GM12878 (cell line): ENCODE measurements at regions not wholly inside any gene's neighbourhood (a gene's known extent, or its start where the extent isn't known, plus 50 kb on each side); places are given as distances from the start of the nearest gene placed in this dataset.

Experiments
- ATAC-seq: fragments of 200-7000 bp; cut with Tn5 transposase; 3 replicates; pipeline ENCODE4 v1.9.1; 2020; ENCODE audit warnings: mild to moderate bottlenecking, moderate library complexity
- BruUV-seq: library from RNA; stranded (reverse); fragments of 400-500 nt; replicated peaks from 2 replicates; lab custom pipeline; 2021; lab: Mats Ljungman, UMichigan
- CTCF ChIA-PET: fragments of 300-600 bp; sonication (Branson Sonifier 250); formaldehyde crosslinking; extraction: SDS; loops from one replicate; lab custom pipeline; 2021; ENCODE audit warnings: inconsistent platforms; lab: Yijun Ruan, JAX
- POLR2A ChIA-PET: fragments of 350-600 bp; formaldehyde crosslinking; extraction: SDS; loops from one replicate; lab custom pipeline; 2021; ENCODE audit warnings: inconsistent platforms; lab: Charles Lee
- RAD21 ChIA-PET: fragments of 300-600 bp; sonication (Branson Sonifier 250); formaldehyde crosslinking; loops from one replicate; lab custom pipeline; 2023; ENCODE audit warnings: antibody characterized with exemption; ENCODE audit not compliant: unreplicated experiment; lab: Charles Lee
- SMC1A ChIA-PET: fragments of 300-600 bp; sonication (Branson Sonifier 250); formaldehyde crosslinking; loops from one replicate; lab custom pipeline; 2023; ENCODE audit not compliant: unreplicated experiment, uncharacterized antibody; lab: Charles Lee
- DNase-seq: peaks from one replicate; pipeline ENCODE4 v3.0.0-alpha.2; 2011; ENCODE audit warnings: low read depth, low spot score
- FAIRE-seq: peaks from 3 replicates; lab custom pipeline; 2011; peaks lifted over from hg19 to GRCh38; lab: Jason Lieb, UNC
- H2AFZ ChIP-seq: 2 replicates; pipeline ENCODE4 v1.6.0; 2011; ENCODE audit warnings: low read depth, low read length, control low read depth; ENCODE audit not compliant: control insufficient read depth
- H3K27ac ChIP-seq: 2 replicates; pipeline ENCODE4 v1.5.1; 2011; ENCODE audit warnings: control low read depth; ENCODE audit not compliant: control insufficient read depth, insufficient read depth
- H3K27me3 ChIP-seq, 2 experiments: replicated peaks in 1 of 2; 2 replicates each; pipeline versions ENCODE4 v1.6.0 to v1.6.1; 2011; ENCODE audit warnings: low read length in 1 of 2; ENCODE audit not compliant: control insufficient read depth in 2 of 2, insufficient read depth in 2 of 2
- H3K36me3 ChIP-seq, 2 experiments: 2 replicates each; pipeline ENCODE4 v1.5.1; 2011; ENCODE audit warnings: low read length in 1 of 2; ENCODE audit not compliant: control insufficient read depth in 2 of 2, insufficient read depth in 2 of 2
- H3K4me1 ChIP-seq: 2 replicates; pipeline ENCODE4 v1.6.1; 2011; ENCODE audit warnings: mild to moderate bottlenecking, low read length, moderate library complexity, mixed read lengths; ENCODE audit not compliant: control insufficient read depth, insufficient read depth
- H3K4me2 ChIP-seq: 2 replicates; pipeline ENCODE4 v1.6.0; 2011; ENCODE audit warnings: control low read depth; ENCODE audit not compliant: control insufficient read depth, insufficient read depth
- H3K4me3 ChIP-seq: fragments of 200-600 bp; sonication (generic); 2 replicates; pipeline ENCODE4 v1.5.1; 2016
- H3K79me2 ChIP-seq: 2 replicates; pipeline ENCODE4 v1.6.0; 2011; ENCODE audit warnings: low read length; ENCODE audit not compliant: control insufficient read depth, insufficient read depth
- H3K9ac ChIP-seq: 2 replicates; pipeline ENCODE4 v1.8.0; 2011; ENCODE audit warnings: low read length, control low read depth, mixed read lengths; ENCODE audit not compliant: control insufficient read depth, insufficient read depth
- H3K9me3 ChIP-seq: replicated peaks from 3 replicates; pipeline ENCODE4 v1.5.1; 2011; ENCODE audit warnings: mild to moderate bottlenecking, low read length; ENCODE audit not compliant: control insufficient read depth, insufficient read depth
- H4K20me1 ChIP-seq: 2 replicates; pipeline ENCODE4 v1.6.0; 2011; ENCODE audit not compliant: control insufficient read depth, insufficient read depth
- BACH1 ChIP-seq: fragments of 450-650 bp; IDR thresholded peaks from 2 replicates; pipeline ENCODE4 v1.6.1; 2017; ENCODE audit warnings: mild to moderate bottlenecking, borderline replicate concordance
- BCL3 ChIP-seq: IDR thresholded peaks from 2 replicates; pipeline ENCODE4 v1.6.1; 2011; ENCODE audit warnings: borderline replicate concordance, low read depth, mild to moderate bottlenecking, moderate library complexity, low read length; ENCODE audit not compliant: insufficient read depth, poor library complexity, severe bottlenecking
- CBX3 ChIP-seq: fragments of 200-600 bp; sonication (generic); IDR thresholded peaks from 2 replicates; pipeline ENCODE4 v1.6.1; 2016; ENCODE audit warnings: low read depth, borderline replicate concordance
- CBX5 ChIP-seq: sonication (generic); IDR thresholded peaks from 2 replicates; pipeline ENCODE4 v1.6.1; 2016; ENCODE audit warnings: low read depth, moderate library complexity, mild to moderate bottlenecking, inconsistent platforms
- CREB1 ChIP-seq: IDR thresholded peaks from 2 replicates; pipeline ENCODE4 v1.6.1; 2012; ENCODE audit warnings: low read depth, mild to moderate bottlenecking, inconsistent platforms
- LARP7 ChIP-seq: fragments of 450-650 bp; IDR thresholded peaks from 2 replicates; pipeline ENCODE4 v1.6.1; 2017; ENCODE audit warnings: mild to moderate bottlenecking
- MXI1 ChIP-seq: fragments of 150-350 bp; IDR thresholded peaks from 2 replicates; pipeline ENCODE4 v1.6.1; 2011; ENCODE audit warnings: low read depth, mild to moderate bottlenecking, inconsistent platforms, low read length, improper control_type of control experiment
- NBN ChIP-seq: fragments of 450-650 bp; IDR thresholded peaks from 2 replicates; pipeline ENCODE4 v1.6.1; 2016
- PKNOX1 ChIP-seq: fragments of 450-650 bp; IDR thresholded peaks from 2 replicates; pipeline ENCODE4 v1.6.1; 2016; ENCODE audit warnings: mild to moderate bottlenecking
- POU2F2 ChIP-seq: IDR thresholded peaks from 3 replicates; pipeline ENCODE4 v1.6.1; 2011; ENCODE audit warnings: low read depth, mild to moderate bottlenecking, low read length, borderline replicate concordance
- SIN3A ChIP-seq: IDR thresholded peaks from 2 replicates; pipeline ENCODE4 v1.6.1; 2012; ENCODE audit warnings: low read depth, low read length, improper control_type of control experiment
- STAT3 ChIP-seq: IDR thresholded peaks from 2 replicates; pipeline ENCODE4 v1.6.1; 2011; ENCODE audit warnings: low read depth, low read length, improper control_type of control experiment
- USF2 ChIP-seq: IDR thresholded peaks from 2 replicates; pipeline ENCODE4 v1.6.1; 2011; ENCODE audit warnings: low read depth, low read length, improper control_type of control experiment, borderline replicate concordance
- YBX1 ChIP-seq: fragments of 450-650 bp; IDR thresholded peaks from 2 replicates; pipeline ENCODE4 v1.6.1; 2016; ENCODE audit warnings: antibody characterized with exemption
- ZBED1 ChIP-seq: IDR thresholded peaks from 2 replicates; pipeline ENCODE4 v1.6.1; 2016; ENCODE audit warnings: borderline replicate concordance
- ZNF217 ChIP-seq: fragments of 450-650 bp; IDR thresholded peaks from 2 replicates; pipeline ENCODE4 v1.6.1; 2017; ENCODE audit warnings: antibody characterized with exemption, mild to moderate bottlenecking
- ZNF622 ChIP-seq: fragments of 450-650 bp; IDR thresholded peaks from 2 replicates; pipeline ENCODE4 v1.6.1; 2017; ENCODE audit warnings: mild to moderate bottlenecking, inconsistent platforms
- WGBS: methylation state at CpG from one replicate; pipeline ENCODE4 v1.1.6; 2016; ENCODE audit warnings: low lambda C conversion rate; ENCODE audit not compliant: insufficient replicate concordance, insufficient coverage; ENCODE audit errors: missing lambda C conversion rate; 5-methylcytosine and 5-hydroxymethylcytosine counted together
- in situ Hi-C: fragments of 300-500 bp; cut with MboI; formaldehyde crosslinking; loops from 9 replicates; pipeline ENCODE4 v1.14.3; 2018; ENCODE audit warnings: mixed read lengths
- intact Hi-C: fragments of 100-400 bp; cut with micrococcal nuclease; formaldehyde crosslinking; loops from one replicate; pipeline ENCODE4 v1.14.2; 2022; ENCODE audit not compliant: unreplicated experiment

GRCh38 chr2:37752766-37753165 lies 81.3 kb upstream of the CDC42EP3 start:
- H2AFZ ChIP-seq = no peak overlapping the region
- no peak overlapping the region for H3K27ac ChIP-seq
- H3K9ac ChIP-seq = no peak overlapping the region
- in situ Hi-C loops = no loop called here
- DNase-seq (no peak), ATAC-seq (no peak), FAIRE-seq (no peak)
- H3K36me3 ChIP-seq = no peaks in the 10 kb centered on the region
- no peaks in the 10 kb centered on the region for H3K4me1 ChIP-seq
- no peaks in the 10 kb centered on the region for H4K20me1 ChIP-seq
- TSS peak; percentile 62 for BruUV-seq
- H3K27me3 ChIP-seq = no peaks in the 10 kb centered on the region
- ChIA-PET SMC1A (no interaction called here), CTCF (no interaction called here)
- H3K4me3 ChIP-seq = no peak overlapping the region
- no peaks in the 10 kb centered on the region for H3K79me2 ChIP-seq
- no peaks in the 10 kb centered on the region for H3K9me3 ChIP-seq
- WGBS = 98% methylated on average over 4 of the region's 4 CpGs
- no peak for TF ChIP-seq CREB1
- TF ChIP-seq POU2F2 = no peak
- no peak for TF ChIP-seq BCL3
- TF ChIP-seq MXI1 = no peak
- no peak for TF ChIP-seq NBN
- no peak for TF ChIP-seq SIN3A
- no peak for TF ChIP-seq BACH1
- no peak for TF ChIP-seq CBX3
- TF ChIP-seq, all 136 proteins: peak for 0
- H3K4me2 ChIP-seq = no peak overlapping the region
- intact Hi-C loops = no loop called here
- POLR2A ChIA-PET = no interaction called here
- RAD21 ChIA-PET = no interaction called here

- DNase-seq (no peak), FAIRE-seq (no peak), ATAC-seq (no peak)
- BruUV-seq = no TSS peak
- RAD21 ChIA-PET = no interaction called here
- in situ Hi-C loops (no loop called here), intact Hi-C loops (no loop called here)
- H3K9ac ChIP-seq = no peak overlapping the region
- H3K79me2 ChIP-seq = no peaks in the 10 kb centered on the region
- no peak overlapping the region for H3K27ac ChIP-seq
- SMC1A ChIA-PET = no interaction called here
- H3K4me1 ChIP-seq = no peaks in the 10 kb centered on the region
- H3K4me2 ChIP-seq = no peak overlapping the region
- 80% methylated on average over 8 of the region's 8 CpGs for WGBS
- no peak overlapping the region for H3K4me3 ChIP-seq
- no peak overlapping the region for H2AFZ ChIP-seq
- no peaks in the 10 kb centered on the region for H3K9me3 ChIP-seq
- POLR2A ChIA-PET = no interaction called here
- H3K36me3 ChIP-seq = no peaks in the 10 kb centered on the region
- H3K27me3 ChIP-seq = no peaks in the 10 kb centered on the region
- TF ChIP-seq CBX3 (no peak), ZNF622 (no peak), ZBED1 (no peak), YBX1 (no peak), PKNOX1 (no peak), MXI1 (no peak), STAT3 (no peak), LARP7 (no peak), ZNF217 (no peak), CBX5 (no peak), USF2 (no peak), SIN3A (no peak)
- TF ChIP-seq, all 136 proteins: peak for 0
- CTCF ChIA-PET = no interaction called here
- H4K20me1 ChIP-seq = no peaks in the 10 kb centered on the region
Measured at GRCh38 chr2:37753758-37754157, 82.3 kb upstream of the CDC42EP3 start.
